OCI-LY3 (cell line): ENCODE measurements at regions not wholly inside any gene's neighbourhood (a gene's known extent, or its start where the extent isn't known, plus 50 kb on each side); places are given as distances from the start of the nearest gene placed in this dataset.

Experiments used
- EZH2phosphoT487 ChIP-seq: fragments of 200-600 bp; shearing (Covaris generic); IDR thresholded peaks from 2 replicates; pipeline ENCODE4 v1.6.1; 2018; ENCODE audit warnings: antibody characterized with exemption, mixed run types, low read depth
- TF ChIP-seq, protein P1 (sequence below): fragments of 200-600, 300-600 bp; sonication (generic); IDR thresholded peaks from 2 replicates; pipeline ENCODE4 v1.5.1; 2014; ENCODE audit warnings: antibody characterized with exemption, low read length, low read depth

DNA sequence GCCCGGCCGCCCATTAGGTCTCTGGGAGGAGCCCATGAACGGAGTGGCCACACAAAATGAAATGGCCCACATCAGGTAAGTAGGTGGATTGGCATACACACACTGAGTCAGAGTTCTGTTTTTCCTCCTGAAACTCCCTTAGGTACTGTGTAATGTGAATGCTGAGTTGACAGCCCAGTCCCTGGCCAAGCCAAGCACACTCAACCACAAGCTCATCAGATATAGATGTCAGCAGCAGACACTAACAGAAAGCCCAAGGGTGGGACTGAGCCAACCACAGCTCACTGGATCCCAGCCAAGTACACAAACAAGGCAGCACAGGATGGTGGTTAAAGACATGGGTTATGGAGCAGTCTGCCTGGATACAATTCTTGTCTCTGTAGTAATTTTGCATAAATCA lies 403.4 kb downstream of the GJA1 start:
- TF ChIP-seq, protein P1, sequence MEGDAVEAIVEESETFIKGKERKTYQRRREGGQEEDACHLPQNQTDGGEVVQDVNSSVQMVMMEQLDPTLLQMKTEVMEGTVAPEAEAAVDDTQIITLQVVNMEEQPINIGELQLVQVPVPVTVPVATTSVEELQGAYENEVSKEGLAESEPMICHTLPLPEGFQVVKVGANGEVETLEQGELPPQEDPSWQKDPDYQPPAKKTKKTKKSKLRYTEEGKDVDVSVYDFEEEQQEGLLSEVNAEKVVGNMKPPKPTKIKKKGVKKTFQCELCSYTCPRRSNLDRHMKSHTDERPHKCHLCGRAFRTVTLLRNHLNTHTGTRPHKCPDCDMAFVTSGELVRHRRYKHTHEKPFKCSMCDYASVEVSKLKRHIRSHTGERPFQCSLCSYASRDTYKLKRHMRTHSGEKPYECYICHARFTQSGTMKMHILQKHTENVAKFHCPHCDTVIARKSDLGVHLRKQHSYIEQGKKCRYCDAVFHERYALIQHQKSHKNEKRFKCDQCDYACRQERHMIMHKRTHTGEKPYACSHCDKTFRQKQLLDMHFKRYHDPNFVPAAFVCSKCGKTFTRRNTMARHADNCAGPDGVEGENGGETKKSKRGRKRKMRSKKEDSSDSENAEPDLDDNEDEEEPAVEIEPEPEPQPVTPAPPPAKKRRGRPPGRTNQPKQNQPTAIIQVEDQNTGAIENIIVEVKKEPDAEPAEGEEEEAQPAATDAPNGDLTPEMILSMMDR: no peak
- no peak for TF ChIP-seq EZH2phosphoT487
